ENCODE measurements at regions not wholly inside any gene's neighbourhood (a gene's known extent, or its start where the extent isn't known, plus 50 kb on each side); places are given as distances from the start of the nearest gene placed in this dataset.

DNA sequence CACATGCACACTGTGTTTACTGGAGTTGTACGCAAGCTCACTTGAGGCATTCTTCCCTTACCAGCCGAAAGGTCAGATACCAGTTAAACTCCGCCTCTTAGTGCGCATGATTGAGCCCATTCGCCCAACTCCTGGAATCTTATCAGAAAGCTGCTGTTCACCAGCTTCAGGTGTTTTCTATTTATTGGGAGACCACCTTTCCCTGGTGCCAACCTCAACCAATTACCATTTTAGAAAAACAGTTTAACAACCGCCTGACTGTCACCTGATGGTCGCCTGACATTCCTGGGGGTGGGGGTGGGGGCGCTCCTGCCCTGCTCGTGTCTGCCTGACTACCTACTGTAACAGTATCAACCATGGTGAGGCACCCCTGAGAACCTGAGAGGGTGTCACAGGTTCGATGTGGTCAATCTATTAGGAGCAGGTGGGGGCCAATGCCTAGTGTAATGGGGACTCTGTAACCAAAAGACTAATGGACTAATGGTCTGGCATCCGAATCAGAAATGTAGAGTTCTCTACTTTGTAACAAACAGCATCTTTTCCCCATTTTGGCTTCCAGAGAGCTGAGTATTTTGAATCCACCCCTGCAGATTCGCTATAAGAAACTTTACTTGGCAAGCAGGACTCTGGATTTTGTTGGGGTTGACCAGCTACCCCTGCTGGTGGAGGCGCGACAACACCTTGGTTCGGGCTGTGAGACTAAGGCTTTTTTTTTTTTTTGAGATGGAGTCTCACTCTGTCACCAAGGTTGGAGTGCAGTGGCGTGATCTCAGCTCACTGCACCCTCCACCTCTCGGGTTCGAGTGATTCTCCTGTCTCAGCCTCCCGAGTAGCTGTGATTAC is 58.2 kb upstream of the ZNF157 start:
- TF ChIP-seq, protein P1, sequence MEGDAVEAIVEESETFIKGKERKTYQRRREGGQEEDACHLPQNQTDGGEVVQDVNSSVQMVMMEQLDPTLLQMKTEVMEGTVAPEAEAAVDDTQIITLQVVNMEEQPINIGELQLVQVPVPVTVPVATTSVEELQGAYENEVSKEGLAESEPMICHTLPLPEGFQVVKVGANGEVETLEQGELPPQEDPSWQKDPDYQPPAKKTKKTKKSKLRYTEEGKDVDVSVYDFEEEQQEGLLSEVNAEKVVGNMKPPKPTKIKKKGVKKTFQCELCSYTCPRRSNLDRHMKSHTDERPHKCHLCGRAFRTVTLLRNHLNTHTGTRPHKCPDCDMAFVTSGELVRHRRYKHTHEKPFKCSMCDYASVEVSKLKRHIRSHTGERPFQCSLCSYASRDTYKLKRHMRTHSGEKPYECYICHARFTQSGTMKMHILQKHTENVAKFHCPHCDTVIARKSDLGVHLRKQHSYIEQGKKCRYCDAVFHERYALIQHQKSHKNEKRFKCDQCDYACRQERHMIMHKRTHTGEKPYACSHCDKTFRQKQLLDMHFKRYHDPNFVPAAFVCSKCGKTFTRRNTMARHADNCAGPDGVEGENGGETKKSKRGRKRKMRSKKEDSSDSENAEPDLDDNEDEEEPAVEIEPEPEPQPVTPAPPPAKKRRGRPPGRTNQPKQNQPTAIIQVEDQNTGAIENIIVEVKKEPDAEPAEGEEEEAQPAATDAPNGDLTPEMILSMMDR (IDR thresholded peaks at IDR 0.05), result peak in 3 of 4 experiments; percentile 32 to 46 (median 33)
- TF ChIP-seq POLR2A (IDR thresholded peaks at IDR 0.05), result no peak
- no peak for TF ChIP-seq POLR2AphosphoS5 (IDR thresholded peaks at IDR 0.05)
- TF ChIP-seq EP300 (IDR thresholded peaks at IDR 0.05), result no peak

Data from gastroesophageal sphincter (tissue), 3 donors.